Esophagus squamous epithelium (tissue), 5 donors: ENCODE measurements at regions not wholly inside any gene's neighbourhood (a gene's known extent, or its start where the extent isn't known, plus 50 kb on each side); places are given as distances from the start of the nearest gene placed in this dataset.

ENCODE experiments used
- DNase-seq: peaks from one replicate; lab custom pipeline; 2025; lab: John Stamatoyannopoulos, UW
- H3K27ac ChIP-seq, 4 donors: fragments of 200-600 bp; sonication (generic); one replicate each; pipeline ENCODE4 v1.5.1; 2016 to 2019; ENCODE audit warnings: mild to moderate bottlenecking in 1 of 4
- H3K27me3 ChIP-seq, 4 donors: fragments of 200-600 bp; sonication (generic); 1 replicate in 3 of 4; 2 replicates in 1 of 4; pipeline versions ENCODE4 v1.5.1 to v1.6.0; 2017 to 2021; ENCODE audit warnings: antibody characterized with exemption in 1 of 4
- H3K36me3 ChIP-seq, 3 donors: fragments of 200-600 bp; sonication (generic); one replicate each; pipeline ENCODE4 v1.5.1; 2016 to 2019
- H3K4me1 ChIP-seq, 3 donors: fragments of 200-600 bp; sonication (generic); one replicate each; pipeline ENCODE4 v1.5.1; 2017 to 2019
- H3K4me3 ChIP-seq, 4 donors: fragments of 200-600 bp; sonication (generic); 1 replicate in 3 of 4; 2 replicates in 1 of 4; pipeline ENCODE4 v1.5.1; 2016 to 2019; ENCODE audit warnings: mild to moderate bottlenecking in 2 of 4, moderate library complexity in 1 of 4
- H3K9me3 ChIP-seq, 3 donors: fragments of 200-600 bp; sonication (generic); one replicate each; pipeline ENCODE4 v1.5.1; 2016 to 2019
- CTCF ChIP-seq, 6 experiments: fragments of 450-650 bp in 4 of 6; fragments of 200-600 bp in 2 of 6; sonication (generic) in 2 of 6; IDR thresholded peaks; one replicate each; pipeline ENCODE4 v1.5.1; 2016 to 2019; ENCODE audit warnings: antibody characterized with exemption in 6 of 6, mild to moderate bottlenecking in 4 of 6, moderate library complexity in 4 of 6
- POLR2A ChIP-seq, 4 donors: fragments of 450-650 bp; IDR thresholded peaks; one replicate each; pipeline ENCODE4 v1.6.1; 2017; ENCODE audit warnings: antibody characterized with exemption in 4 of 4, mild to moderate bottlenecking in 4 of 4, moderate library complexity in 3 of 4
- WGBS, 2 donors: methylation state at CpG; one replicate each; pipeline ENCODE4 v1.1.5; 2018; 5-methylcytosine and 5-hydroxymethylcytosine counted together
- intact Hi-C: fragments of 100-400 bp; cut with DNase I; formaldehyde crosslinking; loops from one replicate; pipeline ENCODE4 v1.15.0; 2022
- donor health status: DM: yes; HTN: yes; CAD: no.

DNA sequence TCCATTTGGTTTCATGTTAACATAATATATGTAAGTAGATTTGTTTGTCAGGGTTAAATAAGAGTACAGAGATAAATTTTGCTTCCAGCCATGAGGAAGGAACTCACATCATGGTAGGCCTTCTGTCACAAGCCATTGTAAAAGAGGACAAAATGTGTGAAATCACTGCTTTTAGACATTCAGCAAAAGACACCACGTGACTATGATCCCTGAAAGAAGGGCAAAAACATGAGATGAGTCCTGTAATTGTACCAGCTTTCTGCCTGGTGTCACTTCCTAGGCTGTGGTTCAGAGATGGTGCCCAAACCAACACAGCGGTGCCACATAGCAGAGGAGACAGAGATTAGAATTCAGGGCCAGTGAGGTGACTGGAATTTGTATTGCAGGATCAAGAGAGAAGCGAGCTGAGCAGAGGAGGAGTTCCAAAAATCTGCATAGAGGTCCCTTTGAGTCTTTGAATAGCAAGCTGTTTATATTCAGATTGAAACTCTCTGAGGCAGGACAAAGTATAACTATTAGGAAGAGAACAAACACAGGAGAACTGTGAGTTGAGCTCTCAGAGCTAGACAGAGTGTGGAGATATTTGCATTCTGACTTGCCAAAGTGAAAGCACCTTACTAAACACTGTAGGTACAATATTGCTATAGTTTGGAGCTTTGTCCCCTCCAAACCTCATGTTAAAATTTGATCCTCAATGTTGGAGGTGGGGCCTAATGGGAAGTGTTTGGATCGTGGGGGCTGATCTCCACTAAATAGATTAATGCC, 52.6 kb upstream of the PDE7B start:
- H3K4me1 ChIP-seq = no peaks in the 10 kb centered on the region
- intact Hi-C loops = no loop called here
- no peak for TF ChIP-seq CTCF (IDR thresholded peaks at IDR 0.05)
- no peak for TF ChIP-seq POLR2A (IDR thresholded peaks at IDR 0.05)
- DNase-seq = no peak
- no peak overlapping the region for H3K4me3 ChIP-seq
- no peaks in the 10 kb centered on the region for H3K36me3 ChIP-seq
- no peak overlapping the region for H3K27ac ChIP-seq
- H3K9me3 ChIP-seq = no peaks in the 10 kb centered on the region
- 73 to 77% methylated on average over 4 of the region's 4 CpGs for WGBS, 2 donors
- no peaks in the 10 kb centered on the region for H3K27me3 ChIP-seq
